ENCODE measurements at regions not wholly inside any gene's neighbourhood (a gene's known extent, or its start where the extent isn't known, plus 50 kb on each side); places are given as distances from the start of the nearest gene placed in this dataset.
"Not testable (repeated sequence)": the region's sequence is repeated elsewhere in the genome, so short reads cannot be mapped to it uniquely, and the experiment has no call there.

- not testable (repeated sequence) for TF ChIP-seq CTCF, POLR2A (IDR thresholded peaks at IDR 0.05)
Measured at GRCh38 chr22:49698616-49699015, 129.1 kb downstream of the BRD1 start.

Measured in adrenal gland (tissue), 5 donors.